Activated CD4-positive, CD25-positive, alpha-beta regulatory T cell treated with anti-CD3 and anti-CD28 coated beads, Interleukin-2, amount 50 U/mL, for 24 hours (primary cell): ENCODE measurements at regions not wholly inside any gene's neighbourhood (a gene's known extent, or its start where the extent isn't known, plus 50 kb on each side); places are given as distances from the start of the nearest gene placed in this dataset.
"Not testable (repeated sequence)": the region's sequence is repeated elsewhere in the genome, so short reads cannot be mapped to it uniquely, and the experiment has no call there.

Experiments
- ATAC-seq, 2 donors: fragments of 150-1000 bp; cut with Tn5 transposase; one replicate each; pipeline ENCODE4 v1.10.0; 2021; ENCODE audit warnings: mild to moderate bottlenecking in 1 of 2, moderate library complexity in 1 of 2

GRCh38 chr3:23114432-23114831 lies 88.7 kb upstream of the UBE2E2 start:
- no peak for ATAC-seq

GRCh38 chr3:23115171-23115877 lies 87.8 kb upstream of the UBE2E2 start:
- ATAC-seq: no peak

- no peak for ATAC-seq
Measured at GRCh38 chr3:23116081-23116837, 86.9 kb upstream of the UBE2E2 start.

- no peak for ATAC-seq
Measured at GRCh38 chr3:23117856-23118255, 85.3 kb upstream of the UBE2E2 start.

- no peak for ATAC-seq
Measured at GRCh38 chr3:23127196-23127595, 75.9 kb upstream of the UBE2E2 start.

GRCh38 chr3:23128655-23129054 lies 74.5 kb upstream of the UBE2E2 start:
- ATAC-seq: no peak

GRCh38 chr3:23129117-23129516 lies 74.0 kb upstream of the UBE2E2 start:
- ATAC-seq: no peak

GRCh38 chr3:23129817-23130216 lies 73.3 kb upstream of the UBE2E2 start:
- no peak for ATAC-seq

- ATAC-seq: no peak
Measured at GRCh38 chr3:23130406-23130805, 72.7 kb upstream of the UBE2E2 start.

GRCh38 chr3:23135026-23135785 lies 67.9 kb upstream of the UBE2E2 start:
- ATAC-seq: no peak

GRCh38 chr3:23136054-23136453 lies 67.1 kb upstream of the UBE2E2 start:
- no peak for ATAC-seq

GRCh38 chr3:23144051-23144450 lies 59.1 kb upstream of the UBE2E2 start:
- ATAC-seq: not testable (repeated sequence)

- ATAC-seq: no peak
Measured at GRCh38 chr3:23146163-23146562, 57.0 kb upstream of the UBE2E2 start.

- no peak for ATAC-seq
Measured at GRCh38 chr3:23152989-23153388, 50.1 kb upstream of the UBE2E2 start.
